Stimulated activated CD4-positive, alpha-beta T cell treated with anti-CD3 and anti-CD28 coated beads, TNF-alpha, amount 100 ng/mL, for 24 hours (primary cell): ENCODE measurements at regions not wholly inside any gene's neighbourhood (a gene's known extent, or its start where the extent isn't known, plus 50 kb on each side); places are given as distances from the start of the nearest gene placed in this dataset.
"Not testable (repeated sequence)": the region's sequence is repeated elsewhere in the genome, so short reads cannot be mapped to it uniquely, and the experiment has no call there.

Experiments used
- DNase-seq, 3 experiments: peaks; one replicate each; pipeline ENCODE4 v3.0.0-alpha.2; 2020; ENCODE audit warnings: low read depth in 3 of 3

GRCh38 chr5:157952374-157952685 is 93.4 kb upstream of the CLINT1 start:
- no peak for DNase-seq

GRCh38 chr5:157951673-157952373 is 92.9 kb upstream of the CLINT1 start:
- no peak for DNase-seq

- no peak for DNase-seq
These were observed 90.6 kb upstream of the CLINT1 start for GRCh38 chr5:157949520-157949919.

- DNase-seq: peak; percentile 46 to 75 (median 68)
These were observed 89.9 kb upstream of the CLINT1 start for GRCh38 chr5:157948738-157949410.

GRCh38 chr5:157947156-157947555 is 88.2 kb upstream of the CLINT1 start:
- no peak for DNase-seq

GRCh38 chr5:157945822-157946221 is 86.9 kb upstream of the CLINT1 start:
- DNase-seq: not testable (repeated sequence)

GRCh38 chr5:157944938-157945337 is 86.0 kb upstream of the CLINT1 start:
- DNase-seq: no peak

- no peak for DNase-seq
These were observed 85.2 kb upstream of the CLINT1 start for GRCh38 chr5:157944077-157944633.

- no peak for DNase-seq
These were observed 83.7 kb upstream of the CLINT1 start for GRCh38 chr5:157942595-157942994.

- DNase-seq: no peak
These were observed 82.7 kb upstream of the CLINT1 start for GRCh38 chr5:157941616-157942015.

GRCh38 chr5:157938101-157938500 is 79.2 kb upstream of the CLINT1 start:
- not testable (repeated sequence) for DNase-seq

GRCh38 chr5:157936776-157937501 is 78.0 kb upstream of the CLINT1 start:
- not testable (repeated sequence) for DNase-seq

- no peak for DNase-seq
These were observed 75.7 kb upstream of the CLINT1 start for GRCh38 chr5:157934600-157934999.

- DNase-seq: no peak
These were observed 74.1 kb upstream of the CLINT1 start for GRCh38 chr5:157933005-157933404.

GRCh38 chr5:157930710-157931109 is 71.8 kb upstream of the CLINT1 start:
- DNase-seq: no peak

- no peak for DNase-seq
These were observed 68.0 kb upstream of the CLINT1 start for GRCh38 chr5:157926977-157927376.

- no peak for DNase-seq
These were observed 67.1 kb upstream of the CLINT1 start for GRCh38 chr5:157925786-157926671.

GRCh38 chr5:157924931-157925729 is 66.2 kb upstream of the CLINT1 start:
- DNase-seq: no peak

GRCh38 chr5:157924490-157924889 is 65.5 kb upstream of the CLINT1 start:
- DNase-seq: no peak

GRCh38 chr5:157923765-157924164 is 64.8 kb upstream of the CLINT1 start:
- DNase-seq: no peak

GRCh38 chr5:157922026-157922425 is 63.1 kb upstream of the CLINT1 start:
- DNase-seq: no peak
